Epithelial cell of prostate (primary cell): ENCODE measurements at regions not wholly inside any gene's neighbourhood (a gene's known extent, or its start where the extent isn't known, plus 50 kb on each side); places are given as distances from the start of the nearest gene placed in this dataset.
A peak's percentile ranks its signal among the peaks of the same experiment; 100 is the strongest.
"Not testable (repeated sequence)": the region's sequence is repeated elsewhere in the genome, so short reads cannot be mapped to it uniquely, and the experiment has no call there.

Experiments used
- DNase-seq: peaks from one replicate; pipeline ENCODE4 v3.0.0-alpha.2; 2011; ENCODE audit warnings: low read depth, low spot score
- H3K27ac ChIP-seq: fragments of 450-650 bp; 2 replicates; pipeline ENCODE4 v1.5.1; 2017; ENCODE audit warnings: mild to moderate bottlenecking

DNA sequence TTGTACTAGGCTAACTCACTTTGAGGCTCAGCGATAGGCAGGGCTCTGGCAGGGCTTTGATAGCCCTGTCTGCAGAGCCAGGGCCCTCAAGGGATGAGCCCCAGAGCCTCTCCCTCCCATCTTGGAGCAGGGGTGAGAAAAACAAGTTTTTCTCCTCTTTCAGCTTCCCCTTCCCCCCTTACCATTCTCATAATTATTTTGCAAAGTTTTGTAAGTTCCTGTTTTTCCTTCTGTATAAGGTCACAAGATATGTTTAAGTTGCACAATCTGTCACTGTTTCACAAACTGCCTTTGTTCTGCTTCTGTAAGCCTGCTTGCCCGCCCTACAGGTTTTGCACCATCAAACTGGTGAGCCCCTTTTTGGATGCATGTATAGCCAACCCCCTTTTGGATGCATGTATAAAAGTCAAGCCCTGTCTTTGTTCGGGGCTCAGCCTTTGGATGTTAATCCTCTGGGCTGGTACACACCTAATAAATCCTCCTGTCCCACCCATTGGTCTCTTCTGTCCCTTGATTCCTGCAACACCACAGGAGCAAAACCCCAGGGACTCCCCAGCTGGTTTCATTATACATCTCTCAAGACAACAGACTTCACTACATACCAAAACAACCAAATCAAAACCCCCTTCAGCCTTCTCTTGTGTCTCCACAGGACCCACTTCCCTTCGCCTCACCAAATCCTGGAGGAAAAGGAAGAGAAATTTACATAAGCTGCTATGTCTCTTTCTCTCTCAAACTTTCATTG, 52.5 kb upstream of the RESF1 start:
- no peak for DNase-seq
- no peak overlapping the region for H3K27ac ChIP-seq

DNA sequence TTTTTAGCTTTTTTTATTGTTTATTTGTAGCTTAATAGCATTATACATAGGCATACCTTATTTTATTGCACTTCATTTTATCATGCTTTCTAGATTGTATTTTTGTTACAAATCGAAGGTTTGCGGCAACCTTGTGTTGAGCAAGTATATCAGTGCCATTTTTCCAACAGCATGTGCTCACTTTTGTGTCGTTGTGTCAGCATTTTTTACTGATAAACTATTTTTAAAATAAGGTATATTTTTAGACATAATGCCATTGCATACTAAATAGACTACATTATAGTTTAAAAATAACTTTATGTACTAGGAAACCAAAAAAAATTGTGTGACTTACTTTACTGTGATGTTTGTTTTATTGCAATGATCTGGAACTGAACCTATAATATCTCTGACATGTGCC, 56.2 kb upstream of the RESF1 start:
- no peak for DNase-seq
- no peak overlapping the region for H3K27ac ChIP-seq

DNA sequence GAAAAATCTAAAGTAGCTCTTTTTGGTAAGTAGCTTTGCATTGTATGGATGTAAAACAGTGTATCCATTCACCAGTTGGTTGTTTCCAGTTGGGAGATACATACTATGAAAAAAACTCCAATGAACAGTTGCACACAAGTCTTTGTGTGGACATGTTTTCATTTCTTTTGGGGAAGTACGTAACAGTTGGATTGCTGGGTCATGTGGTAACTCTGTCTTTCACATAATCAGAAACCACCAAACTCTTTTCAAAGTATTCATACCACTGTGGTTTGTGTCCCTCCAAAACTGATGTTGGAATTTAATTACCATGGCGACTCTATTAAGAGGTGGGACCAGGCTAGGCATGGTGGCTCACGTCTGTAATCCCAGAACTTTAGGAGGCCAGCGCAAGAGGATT, 58.9 kb upstream of the RESF1 start:
- no peak for DNase-seq

DNA sequence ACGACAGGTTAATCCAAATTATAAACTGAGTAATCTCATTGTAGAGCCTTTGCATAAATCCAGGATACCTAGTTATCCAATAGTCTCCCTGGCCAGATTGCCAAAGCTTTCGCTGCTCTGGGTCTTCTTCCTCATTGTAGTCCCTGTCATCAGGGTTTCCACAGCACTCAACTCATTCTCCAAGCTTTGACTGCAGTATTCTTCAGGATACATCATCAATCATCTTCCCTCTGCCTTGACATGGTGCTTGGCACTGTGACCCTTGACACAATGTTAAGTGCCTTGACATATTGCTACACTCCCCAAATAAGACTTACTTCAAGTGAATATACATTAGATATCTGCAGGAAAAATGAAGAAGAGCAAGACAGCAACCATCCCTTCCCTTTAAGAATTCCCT, 60.1 kb upstream of the RESF1 start:
- H3K27ac ChIP-seq: no peak overlapping the region
- no peak for DNase-seq

More for the DNA sequence above, 58.9 kb upstream of the RESF1 start:
- H3K27ac ChIP-seq: no peak overlapping the region

DNA sequence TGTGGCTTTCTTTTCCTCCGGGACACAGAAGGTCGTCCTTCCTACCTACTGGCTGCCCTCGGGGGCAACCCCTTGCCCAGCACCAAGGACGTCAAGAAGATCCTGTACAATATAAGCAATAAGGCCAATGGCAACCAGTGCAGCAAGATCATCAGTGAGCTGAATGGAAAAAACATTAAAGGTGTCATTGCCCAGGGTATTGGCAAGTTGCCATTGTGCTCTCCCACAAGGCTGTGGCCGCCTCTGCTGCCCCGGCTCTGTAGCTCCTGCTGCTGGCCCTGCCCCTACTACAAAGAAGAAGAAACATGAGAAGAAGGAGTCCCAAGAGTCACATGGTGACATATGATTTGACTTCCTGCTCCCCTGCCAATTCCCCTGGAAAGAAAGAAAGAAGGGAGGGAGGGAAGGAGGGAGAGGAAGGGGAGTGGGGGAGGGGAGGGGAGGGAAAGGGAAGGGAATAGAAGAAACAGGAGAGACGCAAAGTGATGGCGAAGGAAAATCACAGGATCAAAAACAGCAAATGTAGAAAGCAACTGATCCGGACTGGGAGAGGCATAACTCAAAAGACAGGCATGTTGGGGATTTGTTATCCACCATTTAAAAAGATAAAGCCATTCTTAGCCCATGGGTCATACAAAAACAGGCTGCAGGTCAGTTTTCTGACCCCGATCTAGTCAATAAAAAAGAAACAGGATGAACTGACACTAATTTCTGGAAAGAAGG, 61.3 kb upstream of the RESF1 start:
- no peak for DNase-seq
- no peak overlapping the region for H3K27ac ChIP-seq

DNA sequence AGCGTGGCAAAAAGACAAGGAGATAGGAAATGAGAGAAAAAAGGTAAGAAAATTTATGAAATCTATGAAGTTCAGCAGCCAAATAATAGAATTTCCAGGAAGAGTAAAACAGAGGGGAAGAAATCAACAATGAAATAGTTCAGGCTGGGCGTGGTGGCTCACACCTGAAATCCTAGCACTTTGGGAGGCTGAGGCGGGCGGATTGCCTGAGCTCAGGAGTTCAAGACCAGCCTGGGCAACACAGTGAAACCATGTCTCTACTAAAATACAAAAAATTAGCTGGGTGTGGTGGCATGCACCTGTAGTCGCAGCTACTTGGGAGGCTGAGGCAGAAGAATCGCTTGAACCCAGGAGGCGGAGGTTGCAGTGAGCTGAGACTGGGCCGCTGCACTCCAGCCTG, 62.1 kb upstream of the RESF1 start:
- DNase-seq, H3K27ac ChIP-seq: not testable (repeated sequence)

DNA sequence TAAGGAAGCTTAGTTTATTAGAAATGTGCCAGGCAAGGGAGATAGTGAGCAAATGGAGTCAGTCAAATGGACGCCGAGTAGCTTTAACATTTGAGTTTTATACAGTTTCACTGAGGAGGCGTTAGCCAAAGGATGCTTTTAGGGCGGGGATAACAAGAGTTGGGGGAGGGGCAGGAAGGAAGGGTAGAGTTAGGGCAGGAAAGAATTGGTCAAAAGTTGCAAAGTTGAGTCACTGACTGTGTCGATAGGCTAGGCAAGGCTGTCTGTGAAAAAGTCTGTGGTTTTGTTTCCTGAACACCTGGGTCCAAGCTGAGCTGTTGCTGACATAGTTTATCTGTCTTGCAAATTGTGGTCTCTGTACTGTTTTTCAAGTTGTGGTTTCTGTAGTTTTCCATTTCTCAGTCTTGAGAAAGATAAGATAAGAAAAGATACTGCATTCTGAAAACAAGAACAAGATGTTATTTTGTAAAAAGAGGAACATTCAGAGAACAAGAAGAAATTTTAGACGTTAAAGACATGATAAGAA, 62.6 kb upstream of the RESF1 start:
- peak; percentile 26 for DNase-seq
- H3K27ac ChIP-seq: no peak overlapping the region

DNA sequence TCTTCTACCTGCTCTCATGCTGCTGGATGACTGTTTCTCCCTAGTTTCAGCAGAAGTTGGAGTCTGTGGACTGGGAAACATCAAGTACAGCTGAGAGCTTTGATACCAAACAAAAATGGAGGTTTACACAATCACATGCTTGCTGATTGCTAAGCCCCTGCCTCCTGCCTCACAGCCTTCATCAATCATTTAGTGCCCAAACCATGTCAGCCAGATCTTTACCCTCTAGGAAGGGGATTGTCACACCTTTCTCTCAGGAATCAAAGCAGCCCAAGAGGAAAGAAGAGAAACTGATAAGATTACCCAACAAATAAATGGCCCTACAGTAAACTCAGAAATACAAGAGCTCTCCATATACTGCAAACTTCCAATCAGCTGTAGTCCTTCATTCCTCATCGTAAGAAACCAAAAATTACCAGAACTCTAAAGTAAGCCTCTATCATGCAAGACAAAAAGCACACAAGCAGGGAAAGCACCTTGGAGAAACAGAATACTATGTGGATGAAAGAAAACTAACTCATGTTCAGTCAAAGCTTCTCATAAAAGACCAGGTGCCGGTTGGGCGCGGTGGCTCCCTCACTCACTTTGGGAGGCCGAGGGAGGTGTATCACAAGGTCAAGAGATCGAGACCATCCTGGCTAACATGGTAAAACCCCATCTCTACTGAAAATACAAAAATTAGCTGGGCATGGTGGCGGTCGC, 63.6 kb upstream of the RESF1 start:
- DNase-seq: no peak
- no peak overlapping the region for H3K27ac ChIP-seq

DNA sequence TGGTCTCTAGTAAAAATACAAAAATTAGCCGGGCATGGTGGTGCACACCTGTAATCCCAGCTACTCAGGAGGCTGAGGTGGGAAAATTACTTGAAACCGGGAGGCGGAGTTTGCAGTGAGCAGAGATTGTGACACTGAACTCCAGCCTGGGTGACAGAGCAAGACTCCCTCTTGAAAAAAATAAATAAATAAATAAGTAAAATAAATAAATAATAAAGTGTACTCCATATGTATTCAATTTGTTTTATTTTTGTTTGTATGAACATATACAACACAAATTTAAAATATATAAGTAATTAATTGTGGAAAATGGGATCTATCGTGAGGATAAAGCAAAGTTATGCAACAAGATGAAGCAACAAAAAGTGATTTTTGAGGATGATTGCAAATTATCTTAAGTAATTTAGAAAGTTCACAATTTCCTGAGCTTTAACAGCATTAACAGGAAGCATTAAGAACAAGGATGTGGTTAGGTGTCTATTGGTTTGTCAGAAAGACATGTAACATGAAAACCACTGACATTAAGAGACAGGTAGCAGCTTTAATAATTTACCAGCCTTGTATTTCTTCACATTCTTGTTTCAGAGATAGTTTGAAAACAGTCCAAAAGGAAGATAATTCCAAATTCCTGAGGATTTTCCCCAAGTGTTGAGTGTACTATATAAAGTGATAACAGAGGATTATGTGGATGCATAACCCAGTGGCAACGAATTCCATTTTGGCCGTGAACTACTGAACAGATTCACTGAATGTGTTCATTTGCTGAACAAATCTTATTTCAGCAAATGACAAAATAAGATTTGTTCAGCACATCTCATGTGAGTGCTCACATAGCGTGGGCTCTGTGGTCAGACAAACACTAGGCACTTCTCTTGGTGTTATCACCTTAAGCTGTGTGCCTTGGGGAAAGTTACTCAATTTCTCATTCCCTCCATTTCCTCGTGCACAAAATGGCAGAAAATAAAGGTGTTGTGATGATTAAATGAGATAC, 68.6 kb upstream of the RESF1 start:
- DNase-seq: no peak
- H3K27ac ChIP-seq: no peak overlapping the region

DNA sequence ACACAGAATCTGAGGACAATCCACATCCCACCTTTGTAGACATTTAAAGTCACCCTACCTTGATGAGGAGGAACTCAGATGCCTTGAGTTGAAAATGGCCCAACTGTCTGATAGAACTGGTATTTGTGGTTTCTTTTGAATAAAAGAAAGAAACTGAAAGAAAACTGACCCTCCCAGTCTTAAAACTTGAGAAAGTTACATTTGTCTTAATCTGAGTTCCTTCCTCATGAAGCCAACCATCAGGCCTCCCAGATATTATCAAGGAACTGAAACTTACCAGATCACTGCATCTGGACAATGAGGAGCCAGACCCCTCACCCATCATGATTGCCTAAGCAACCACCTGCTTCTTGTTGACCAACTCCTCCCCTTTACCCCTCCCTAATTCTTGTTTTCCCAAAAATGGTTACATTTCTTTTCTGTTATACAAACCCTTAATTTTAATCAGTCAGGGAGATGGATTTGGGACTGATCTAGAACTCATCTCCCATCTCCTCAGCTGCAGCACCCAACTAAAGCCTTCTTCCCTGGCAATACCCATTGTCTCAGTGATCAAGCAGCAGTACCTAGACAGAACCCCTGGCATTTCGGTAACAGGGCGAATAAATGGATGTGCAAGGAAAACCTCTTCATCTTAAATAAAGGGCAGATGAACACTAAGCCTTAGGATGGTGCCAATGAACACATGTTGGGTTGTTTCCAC, 72.0 kb upstream of the RESF1 start:
- no peak for DNase-seq
- no peak overlapping the region for H3K27ac ChIP-seq

DNA sequence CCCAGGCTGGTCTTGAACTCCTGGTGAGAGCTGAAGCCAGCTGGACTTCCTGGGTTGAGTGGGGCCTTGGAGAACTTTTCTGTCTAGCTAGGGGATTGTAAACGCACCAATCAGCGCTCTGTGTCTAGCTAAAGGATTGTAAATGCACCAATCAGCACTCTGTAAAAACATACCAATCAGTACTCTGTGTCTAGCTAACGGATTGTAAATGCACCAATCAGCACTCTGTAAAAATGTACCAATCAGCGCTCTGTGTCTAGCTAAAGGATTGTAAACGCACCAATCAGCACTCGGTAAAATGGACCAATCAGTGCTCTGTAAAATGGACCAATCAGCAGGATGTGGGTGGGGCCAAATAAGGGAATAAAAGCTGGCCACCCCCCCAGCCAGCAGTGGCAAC, 76.5 kb upstream of the RESF1 start:
- H3K27ac ChIP-seq: not testable (repeated sequence)

DNA sequence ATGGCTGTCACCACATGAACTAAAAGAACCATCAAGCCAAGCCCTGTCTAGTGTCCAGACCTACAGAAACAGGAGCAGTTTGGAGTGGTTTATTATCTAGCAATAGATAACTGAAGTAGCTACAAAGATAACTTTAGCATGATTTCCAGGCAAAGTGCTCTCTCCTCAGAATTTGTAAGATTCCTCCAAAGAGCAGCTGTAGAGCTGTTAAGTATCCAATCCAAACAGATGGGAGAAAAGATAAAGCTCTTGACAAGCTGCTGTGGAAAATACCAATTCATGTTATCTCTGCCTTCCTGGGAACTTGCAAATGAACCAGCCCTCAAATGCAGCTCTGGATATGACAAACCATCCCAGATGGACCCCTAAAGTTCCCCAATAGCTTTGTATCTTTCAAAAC, 78.9 kb upstream of the RESF1 start:
- no peak for DNase-seq
- no peak overlapping the region for H3K27ac ChIP-seq

More for the DNA sequence above, 76.5 kb upstream of the RESF1 start:
- DNase-seq: not testable (repeated sequence)

DNA sequence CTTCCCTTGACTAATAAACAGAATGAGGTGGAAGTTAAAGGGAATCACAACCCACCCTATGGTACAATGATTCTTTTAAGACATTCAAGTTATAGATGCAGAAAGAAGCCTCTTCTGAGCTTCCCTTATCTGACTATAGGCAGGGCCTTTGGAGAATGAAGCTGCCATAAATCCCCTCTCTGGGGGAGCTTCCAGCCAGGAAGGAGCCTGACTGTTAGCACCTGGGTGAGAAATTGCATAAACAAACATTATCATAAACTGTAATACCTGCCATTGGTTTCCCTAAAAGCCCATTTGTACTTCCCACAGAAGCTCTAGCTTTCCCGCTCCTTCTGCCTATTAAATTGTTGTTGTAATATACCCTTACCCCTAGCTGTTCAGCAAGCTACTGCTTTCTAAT, 81.3 kb upstream of the RESF1 start:
- no peak overlapping the region for H3K27ac ChIP-seq
- DNase-seq: no peak

DNA sequence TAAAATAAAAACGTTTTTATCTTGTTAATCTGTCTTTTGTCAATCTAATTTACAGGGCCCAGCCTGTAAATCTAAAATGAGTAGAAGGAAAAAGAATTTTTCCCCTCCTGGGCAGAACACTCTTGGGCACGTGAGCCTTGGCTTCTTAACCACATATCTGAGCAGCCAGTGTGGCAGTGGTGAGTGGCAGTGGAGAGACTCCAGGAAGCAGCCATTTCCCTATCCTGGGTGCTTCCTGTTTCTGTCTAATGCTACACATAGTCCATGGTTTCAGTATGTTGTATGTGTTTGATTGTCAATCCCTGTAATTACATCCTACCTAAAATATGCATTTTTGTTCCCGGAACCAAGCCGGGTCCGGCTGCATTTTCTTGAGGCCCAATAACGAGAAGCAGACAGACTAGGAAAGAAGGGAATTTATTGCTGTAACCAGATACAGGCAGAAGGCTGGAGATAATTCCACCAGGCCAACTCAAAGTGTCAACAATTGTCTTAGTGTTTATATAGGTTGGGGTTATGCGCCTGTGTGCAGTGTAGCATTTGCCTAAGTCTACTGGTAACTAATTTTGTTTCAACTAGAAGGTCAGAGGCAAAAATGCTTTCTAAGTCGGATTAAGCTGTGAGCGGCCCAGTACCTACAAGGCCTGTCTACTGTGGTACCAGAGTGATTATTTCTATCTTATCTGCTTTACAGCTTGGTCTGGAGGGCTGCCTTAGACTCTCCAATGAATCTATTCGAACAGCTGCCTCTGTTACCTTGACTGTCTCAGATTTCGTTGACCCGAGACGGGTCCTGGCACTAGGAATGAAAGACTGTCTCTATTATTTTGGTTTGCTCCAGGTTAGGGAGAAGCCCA, 82.4 kb upstream of the RESF1 start:
- no peak for DNase-seq
- H3K27ac ChIP-seq: no peak overlapping the region

DNA sequence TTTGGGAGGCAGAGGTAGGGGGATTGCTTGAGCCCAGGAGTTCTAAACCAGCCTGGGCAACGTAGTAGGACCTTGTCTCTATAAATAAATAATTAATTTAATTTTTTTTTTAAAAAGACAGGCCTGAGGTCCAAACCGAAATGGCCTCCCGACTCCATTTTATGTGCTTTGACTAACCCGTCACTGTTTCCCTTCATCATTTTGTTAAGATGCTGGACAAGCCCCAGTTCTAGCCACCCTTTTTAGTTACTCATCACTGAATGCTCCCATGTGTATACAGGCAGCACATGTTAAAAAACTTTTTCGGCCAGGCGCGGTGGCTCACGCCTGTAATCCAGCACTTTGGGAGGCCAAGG, 83.6 kb upstream of the RESF1 start:
- peak overlapping the region; percentile 7 for H3K27ac ChIP-seq
- DNase-seq: no peak

DNA sequence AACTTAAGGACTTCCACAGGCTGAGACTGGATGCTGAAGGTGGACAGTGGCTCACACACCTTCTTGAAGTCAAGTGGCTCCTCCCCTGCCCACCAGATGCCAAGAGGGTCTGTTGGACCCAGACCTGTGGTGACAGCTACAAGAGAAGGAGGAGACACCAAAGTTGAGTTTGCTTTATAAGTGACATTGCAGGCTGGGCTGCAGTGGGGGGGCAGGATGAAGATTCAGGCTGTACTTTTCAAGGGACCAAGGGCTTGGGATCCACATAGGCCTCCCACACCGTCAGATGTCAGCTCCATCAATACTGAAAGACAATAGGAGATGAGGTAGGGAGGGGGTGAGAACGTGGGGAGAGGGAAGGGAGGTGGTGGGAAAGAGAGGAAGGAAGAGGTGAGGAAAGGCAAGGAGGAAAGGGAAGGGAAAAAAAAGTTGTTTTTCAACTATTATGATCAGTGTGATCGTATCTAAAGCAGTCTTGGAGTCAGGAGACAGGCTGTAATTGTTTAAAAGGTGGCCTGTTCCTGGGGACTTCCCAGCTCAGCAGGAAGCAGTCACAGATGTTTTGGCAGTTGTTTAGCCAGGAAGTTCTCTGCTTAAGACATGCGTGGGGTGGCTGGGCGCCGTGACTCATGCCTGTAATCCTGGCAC, 84.1 kb upstream of the RESF1 start:
- DNase-seq: peak; percentile 46
- peak overlapping the region; percentile 7 for H3K27ac ChIP-seq

DNA sequence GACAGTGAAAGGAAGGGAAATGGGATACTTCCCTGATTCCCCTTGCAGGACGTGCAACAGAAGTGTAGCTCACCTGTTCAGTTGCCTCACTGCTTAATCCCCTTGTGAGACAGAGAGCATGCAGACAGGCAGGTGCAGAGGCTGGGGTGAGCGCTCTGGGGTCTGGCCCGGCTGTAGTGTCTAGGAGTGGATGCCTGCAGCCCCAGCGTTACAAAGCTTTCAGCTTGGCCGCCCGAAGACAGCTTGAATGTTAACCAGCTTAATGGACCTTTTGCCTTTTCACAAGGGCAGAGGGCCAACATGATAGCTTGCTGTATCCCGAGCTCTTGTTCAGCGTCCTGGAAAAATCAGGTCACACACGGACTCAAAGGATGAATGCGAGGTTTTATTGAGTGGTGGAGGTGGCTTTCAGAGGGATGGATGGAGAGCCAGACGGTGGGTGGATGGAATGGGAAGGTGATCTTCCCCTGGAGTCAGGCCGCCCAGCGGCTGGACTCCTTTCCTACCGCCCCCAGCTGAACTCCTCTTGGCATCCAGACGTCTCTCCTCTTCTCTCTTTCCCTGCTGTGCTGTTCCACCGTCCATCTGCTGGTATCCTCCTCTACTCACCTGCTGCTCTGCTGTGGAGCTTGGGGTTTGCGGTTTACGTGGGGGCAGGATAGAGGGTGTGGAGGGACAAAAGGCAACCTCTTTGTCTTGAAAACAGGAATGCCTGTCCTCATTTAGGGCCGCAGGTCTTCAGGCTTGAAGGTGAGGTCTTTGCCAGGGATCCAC, 86.2 kb upstream of the RESF1 start:
- no peak for DNase-seq
- H3K27ac ChIP-seq: no peak overlapping the region
